ENCODE measurements at regions not wholly inside any gene's neighbourhood (a gene's known extent, or its start where the extent isn't known, plus 50 kb on each side); places are given as distances from the start of the nearest gene placed in this dataset.

- TF ChIP-seq CTCF (IDR thresholded peaks at IDR 0.05): no peak
- TF ChIP-seq ZFX (IDR thresholded peaks at IDR 0.05; ENCODE audit: borderline replicate concordance): no peak
Observed at GRCh38 chr3:144189044-144189443, 217.4 kb downstream of the DIPK2A start.

Measured in 22Rv1 (cell line).